A549 (cell line): ENCODE measurements at regions not wholly inside any gene's neighbourhood (a gene's known extent, or its start where the extent isn't known, plus 50 kb on each side); places are given as distances from the start of the nearest gene placed in this dataset.

Source experiments
- ATAC-seq, 2 experiments: fragments of 200-7000 bp in 1 of 2; fragments of >200 bp in 1 of 2; cut with Nextera tagmentation in 1 of 2; cut with Tn5 transposase in 1 of 2; 3 replicates each; pipeline versions ENCODE4 v1.8.0 to v1.9.1; 2018 to 2020; ENCODE audit warnings: mild to moderate bottlenecking in 1 of 2, moderate library complexity in 1 of 2
- CTCF ChIA-PET: fragments of 300-600 bp; sonication (Branson Sonifier 250); formaldehyde crosslinking; extraction: SDS; loops from one replicate; lab custom pipeline; 2021; ENCODE audit warnings: antibody characterized with exemption, inconsistent platforms; lab: Yijun Ruan, JAX
- POLR2A ChIA-PET: fragments of 350-600 bp; formaldehyde crosslinking; extraction: SDS; loops from one replicate; lab custom pipeline; 2021; ENCODE audit warnings: antibody characterized with exemption, inconsistent platforms; lab: Yijun Ruan, JAX
- DNase-seq, 2 experiments: peaks; one replicate each; pipeline versions ENCODE4 v3.0.0 to v3.0.0-alpha.2; 2011 to 2016; ENCODE audit warnings: low read depth in 1 of 2, low spot score in 1 of 2
- FAIRE-seq: peaks from 2 replicates; lab custom pipeline; 2011; peaks lifted over from hg19 to GRCh38; lab: Jason Lieb, UNC
- H3K27ac ChIP-seq, 2 experiments: fragments of >200 bp; sonication (Bioruptor Twin); formaldehyde crosslinking; 3 replicates each; pipeline ENCODE4 v1.5.1; 2016 to 2017
- H3K4me1 ChIP-seq: fragments of >200 bp; sonication (Bioruptor Twin); formaldehyde crosslinking; 3 replicates; pipeline ENCODE4 v1.6.1; 2016
- H3K4me2 ChIP-seq: fragments of >200 bp; sonication (Bioruptor Twin); formaldehyde crosslinking; 3 replicates; pipeline ENCODE4 v1.6.1; 2016
- H3K4me3 ChIP-seq: fragments of >200 bp; sonication (Bioruptor Twin); formaldehyde crosslinking; 3 replicates; pipeline ENCODE4 v1.5.1; 2016
- H3K9me3 ChIP-seq: fragments of >200 bp; sonication (Bioruptor Twin); formaldehyde crosslinking; 3 replicates; pipeline ENCODE4 v1.6.1; 2016
- ATOH8 ChIP-seq: fragments of 250-450 bp; sonication (Bioruptor Pico); IDR thresholded peaks from 2 replicates; pipeline ENCODE4 v1.5.0; 2020; ENCODE audit warnings: low read depth, mild to moderate bottlenecking, moderate library complexity
- BCL3 ChIP-seq: fragments of >200 bp; sonication (Bioruptor Twin); formaldehyde crosslinking; IDR thresholded peaks from 3 replicates; pipeline ENCODE4 v1.6.1; 2016
- CBX8 ChIP-seq: fragments of 200-600 bp; sonication (generic); IDR thresholded peaks from 2 replicates; pipeline ENCODE4 v1.6.1; 2016
- CEBPB ChIP-seq, 2 experiments: fragments of >200 bp in 1 of 2; sonication (Bioruptor Twin) in 1 of 2; formaldehyde crosslinking in 1 of 2; IDR thresholded peaks; 2 replicates each; pipeline ENCODE4 v1.6.1; 2012 to 2016
- CHD2 ChIP-seq: fragments of 150-350 bp; IDR thresholded peaks from 2 replicates; pipeline ENCODE4 v1.6.1; 2014; ENCODE audit warnings: low read length; ENCODE audit not compliant: partially characterized antibody
- CHD4 ChIP-seq: fragments of 200-600 bp; sonication (generic); IDR thresholded peaks from 2 replicates; pipeline ENCODE4 v1.6.1; 2016; ENCODE audit warnings: antibody characterized with exemption, mild to moderate bottlenecking, borderline replicate concordance
- FOSL2 ChIP-seq, 2 experiments: fragments of 450-650 bp in 1 of 2; fragments of >200 bp in 1 of 2; sonication (Bioruptor Twin) in 1 of 2; formaldehyde crosslinking; IDR thresholded peaks; 2 replicates each; pipeline versions ENCODE4 v1.5.0 to v1.6.1; 2016 to 2020; ENCODE audit warnings: mild to moderate bottlenecking in 1 of 2, moderate library complexity in 1 of 2
- HDAC2 ChIP-seq: fragments of 200-600 bp; sonication (generic); IDR thresholded peaks from 2 replicates; pipeline ENCODE4 v1.6.1; 2016
- HEYL ChIP-seq: fragments of 250-450 bp; sonication (Bioruptor Pico); IDR thresholded peaks from 2 replicates; pipeline ENCODE4 v1.8.0; 2021; ENCODE audit warnings: mild to moderate bottlenecking, moderate library complexity
- HOXB13 ChIP-seq: fragments of 250-450 bp; sonication (Bioruptor Pico); IDR thresholded peaks from 2 replicates; pipeline ENCODE4 v1.5.0; 2020; ENCODE audit warnings: low read depth, mild to moderate bottlenecking, moderate library complexity
- NR3C1 ChIP-seq: fragments of >200 bp; sonication (Bioruptor Twin); formaldehyde crosslinking; IDR thresholded peaks from 3 replicates; pipeline ENCODE4 v1.6.1; 2017
- POLR2A ChIP-seq: IDR thresholded peaks from 2 replicates; pipeline ENCODE4 v1.6.1; 2012; ENCODE audit warnings: mild to moderate bottlenecking, low read length
- RAD21 ChIP-seq, 2 experiments: fragments of >200 bp in 1 of 2; sonication (Bioruptor Twin) in 1 of 2; formaldehyde crosslinking in 1 of 2; IDR thresholded peaks in 1 of 2; conservative IDR thresholded peaks in 1 of 2; 2 replicates in 1 of 2; 3 replicates in 1 of 2; pipeline ENCODE4 v1.6.1; 2012 to 2018; ENCODE audit warnings: inconsistent platforms in 1 of 2
- RCOR1 ChIP-seq: fragments of 150-350 bp; IDR thresholded peaks from 2 replicates; pipeline ENCODE4 v1.6.1; 2014; ENCODE audit warnings: antibody characterized with exemption, low read length, low read depth
- TFCP2L1 ChIP-seq: fragments of 250-450 bp; sonication (Bioruptor Pico); IDR thresholded peaks from 2 replicates; pipeline ENCODE4 v1.5.0; 2021; ENCODE audit warnings: mild to moderate bottlenecking
- TP53 ChIP-seq: fragments of 250-450 bp; sonication (Bioruptor Pico); IDR thresholded peaks from 2 replicates; pipeline ENCODE4 v1.5.0; 2021; ENCODE audit warnings: mild to moderate bottlenecking, moderate library complexity
- ZC3H11A ChIP-seq: fragments of 450-650 bp; IDR thresholded peaks from 2 replicates; pipeline ENCODE4 v1.6.1; 2014; ENCODE audit warnings: antibody characterized with exemption, mild to moderate bottlenecking
- ZNF302 ChIP-seq: fragments of 250-450 bp; sonication (Bioruptor Pico); IDR thresholded peaks from 2 replicates; pipeline ENCODE4 v1.9.0; 2021; ENCODE audit warnings: inconsistent platforms, mild to moderate bottlenecking, moderate library complexity
- ZSCAN20 ChIP-seq: fragments of 250-450 bp; sonication (Bioruptor Pico); IDR thresholded peaks from 2 replicates; pipeline ENCODE4 v1.8.0; 2022; ENCODE audit warnings: mild to moderate bottlenecking, moderate library complexity
- WGBS: methylation state at CpG from one replicate; pipeline ENCODE4 v1.1.6; 2017; ENCODE audit errors: missing lambda C conversion rate; 5-methylcytosine and 5-hydroxymethylcytosine counted together
- TF ChIP-seq, protein P1 (sequence below): fragments of >200 bp; sonication (Bioruptor Twin); formaldehyde crosslinking; IDR thresholded peaks from 3 replicates; pipeline ENCODE4 v1.5.1; 2016
- TF ChIP-seq, protein P2 (sequence below): fragments of 250-450 bp; sonication (Bioruptor Pico); IDR thresholded peaks from 2 replicates; pipeline ENCODE4 v1.5.0; 2021; ENCODE audit warnings: mild to moderate bottlenecking, moderate library complexity, borderline replicate concordance

DNA sequence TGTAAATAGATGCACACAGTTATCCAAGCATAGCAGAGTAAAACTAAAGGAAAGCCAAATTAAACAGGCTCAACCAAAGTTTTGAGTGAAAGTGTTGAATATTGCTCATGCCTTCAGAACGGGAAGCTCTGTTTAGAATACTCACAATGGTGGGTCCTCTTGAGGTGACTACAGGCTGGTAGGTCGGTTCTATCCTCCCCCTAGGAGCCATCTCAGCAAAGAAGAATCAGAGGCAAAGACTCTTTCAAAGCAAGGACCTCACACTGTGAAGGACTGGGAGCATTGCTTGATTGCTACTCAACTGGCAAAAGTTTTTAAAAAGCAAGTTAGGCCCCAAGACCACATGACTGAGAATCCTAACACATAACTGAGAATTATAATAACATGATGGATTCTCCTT, 88.4 kb upstream of the JAG1 start:
- FAIRE-seq (peak; percentile 23), ATAC-seq (peak in 1 of 2 experiments; percentile 29; a peak in 2 of 6 replicates), DNase-seq (no peak)
- CTCF ChIA-PET, result interaction anchor here (0.6 to 1.3 kb wide), 4 partner anchors 28 to 429 kb away, joined by 3 to 4 read pairs (median 4); partner anchors contain the start of gene JAG1
- peaks cover 19% of the 10 kb centered on the region; the same call in 2 of the 3 replicates for H3K4me1 ChIP-seq
- POLR2A ChIA-PET, result interaction anchor here (1.5 kb wide), 1 partner anchor 88 kb away, joined by 3 read pairs; the partner anchor contains the start of gene JAG1
- peak overlapping the region; percentile 19 for H3K4me2 ChIP-seq
- WGBS, result 66% methylated on average over 2 of the region's 2 CpGs
- no peak overlapping the region for H3K4me3 ChIP-seq
- TF ChIP-seq TP53 (CRISPR knock-in tag) (no peak), HDAC2 (no peak), HOXB13 (CRISPR knock-in tag) (no peak), CHD4 (no peak), POLR2A (no peak), FOSL2 (IDR thresholded peaks at IDR 0.05) (no peak), FOSL2 (CRISPR knock-in tag; IDR thresholded peaks at IDR 0.05) (no peak)
- TF ChIP-seq, protein P1, sequence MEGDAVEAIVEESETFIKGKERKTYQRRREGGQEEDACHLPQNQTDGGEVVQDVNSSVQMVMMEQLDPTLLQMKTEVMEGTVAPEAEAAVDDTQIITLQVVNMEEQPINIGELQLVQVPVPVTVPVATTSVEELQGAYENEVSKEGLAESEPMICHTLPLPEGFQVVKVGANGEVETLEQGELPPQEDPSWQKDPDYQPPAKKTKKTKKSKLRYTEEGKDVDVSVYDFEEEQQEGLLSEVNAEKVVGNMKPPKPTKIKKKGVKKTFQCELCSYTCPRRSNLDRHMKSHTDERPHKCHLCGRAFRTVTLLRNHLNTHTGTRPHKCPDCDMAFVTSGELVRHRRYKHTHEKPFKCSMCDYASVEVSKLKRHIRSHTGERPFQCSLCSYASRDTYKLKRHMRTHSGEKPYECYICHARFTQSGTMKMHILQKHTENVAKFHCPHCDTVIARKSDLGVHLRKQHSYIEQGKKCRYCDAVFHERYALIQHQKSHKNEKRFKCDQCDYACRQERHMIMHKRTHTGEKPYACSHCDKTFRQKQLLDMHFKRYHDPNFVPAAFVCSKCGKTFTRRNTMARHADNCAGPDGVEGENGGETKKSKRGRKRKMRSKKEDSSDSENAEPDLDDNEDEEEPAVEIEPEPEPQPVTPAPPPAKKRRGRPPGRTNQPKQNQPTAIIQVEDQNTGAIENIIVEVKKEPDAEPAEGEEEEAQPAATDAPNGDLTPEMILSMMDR, result no peak
- TF ChIP-seq, protein P2, sequence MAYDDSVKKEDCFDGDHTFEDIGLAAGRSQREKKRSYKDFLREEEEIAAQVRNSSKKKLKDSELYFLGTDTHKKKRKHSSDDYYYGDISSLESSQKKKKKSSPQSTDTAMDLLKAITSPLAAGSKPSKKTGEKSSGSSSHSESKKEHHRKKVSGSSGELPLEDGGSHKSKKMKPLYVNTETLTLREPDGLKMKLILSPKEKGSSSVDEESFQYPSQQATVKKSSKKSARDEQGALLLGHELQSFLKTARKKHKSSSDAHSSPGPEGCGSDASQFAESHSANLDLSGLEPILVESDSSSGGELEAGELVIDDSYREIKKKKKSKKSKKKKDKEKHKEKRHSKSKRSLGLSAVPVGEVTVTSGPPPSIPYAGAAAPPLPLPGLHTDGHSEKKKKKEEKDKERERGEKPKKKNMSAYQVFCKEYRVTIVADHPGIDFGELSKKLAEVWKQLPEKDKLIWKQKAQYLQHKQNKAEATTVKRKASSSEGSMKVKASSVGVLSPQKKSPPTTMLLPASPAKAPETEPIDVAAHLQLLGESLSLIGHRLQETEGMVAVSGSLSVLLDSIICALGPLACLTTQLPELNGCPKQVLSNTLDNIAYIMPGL (CRISPR knock-in tag), result no peak
- H3K27ac ChIP-seq, result peak overlapping the region; percentile 6 to 48; a peak in 3 of 6 replicates
- H3K9me3 ChIP-seq, result peaks cover 8% of the 10 kb centered on the region; the same call in 2 of the 3 replicates

DNA sequence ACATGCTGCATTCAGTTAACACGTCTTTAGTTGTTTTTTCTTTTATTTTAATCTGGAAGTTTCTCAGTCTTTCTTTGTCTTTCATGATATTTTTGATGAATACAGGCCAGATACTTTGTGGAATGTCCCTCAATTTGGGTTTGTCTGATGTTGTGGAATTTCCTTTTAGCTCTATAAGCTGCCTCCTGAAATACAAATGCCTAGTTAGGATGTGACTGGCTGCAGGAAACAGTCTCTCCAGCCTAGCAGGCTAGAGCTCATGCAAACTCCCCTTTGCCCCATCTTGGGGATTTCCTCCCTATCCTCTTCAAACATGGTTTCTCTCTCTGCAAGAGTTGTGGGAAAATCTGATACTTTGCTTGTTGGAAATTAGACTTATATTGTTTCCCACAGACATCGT, 89.3 kb upstream of the JAG1 start:
- Histone ChIP-seq H3K4me3 (no peak overlapping the region), H3K4me1 (peaks cover 19% of the 10 kb centered on the region; the same call in 2 of the 3 replicates), H3K9me3 (peaks cover 6% of the 10 kb centered on the region; the same call in 2 of the 3 replicates), H3K27ac (no peak overlapping the region), H3K4me2 (no peak overlapping the region)
- no peak for DNase-seq
- peak; percentile 46 for FAIRE-seq
- ATAC-seq, result no peak
- ChIA-PET CTCF (interaction anchor here (1.0 to 2.0 kb wide), 3 partner anchors 14 to 88 kb away, joined by 3 to 7 read pairs (median 4); no protein-coding TSS in a partner anchor), POLR2A (no interaction called here)
- no peak for TF ChIP-seq ZSCAN20
- TF ChIP-seq CEBPB (IDR thresholded peaks at IDR 0.05), result no peak
- TF ChIP-seq TP53 (CRISPR knock-in tag), result no peak
- no peak for TF ChIP-seq RCOR1
- TF ChIP-seq CBX8, result no peak
- TF ChIP-seq NR3C1, result no peak
- TF ChIP-seq HEYL, result no peak
- no peak for TF ChIP-seq RAD21 (conservative IDR thresholded peaks at IDR 0.05 in 1 of 2, IDR thresholded peaks at IDR 0.05 in 1 of 2)
- TF ChIP-seq ZC3H11A, result no peak
- no peak for TF ChIP-seq ATOH8 (CRISPR knock-in tag)
- TF ChIP-seq BCL3, result no peak
- TF ChIP-seq CHD4, result no peak
- TF ChIP-seq TFCP2L1 (CRISPR knock-in tag), result no peak
- TF ChIP-seq CHD2, result no peak
- TF ChIP-seq ZNF302, result no peak
- 43% methylated on average over 2 of the region's 2 CpGs for WGBS
